LNCaP clone FGC (cell line): ENCODE measurements at regions not wholly inside any gene's neighbourhood (a gene's known extent, or its start where the extent isn't known, plus 50 kb on each side); places are given as distances from the start of the nearest gene placed in this dataset.

ENCODE experiments used
- DNase-seq: peaks from one replicate; pipeline ENCODE4 v3.0.0-alpha.2; 2011; ENCODE audit warnings: low read depth
- H3K4me3 ChIP-seq: 2 replicates; pipeline ENCODE4 v1.5.1; 2011; ENCODE audit warnings: mild to moderate bottlenecking, low read depth, low read length, control low read depth
- TF ChIP-seq, protein P1 (sequence below): IDR thresholded peaks from 2 replicates; pipeline ENCODE4 v1.5.1; 2012; ENCODE audit warnings: mild to moderate bottlenecking; ENCODE audit not compliant: control insufficient read depth, insufficient read depth; ENCODE audit errors: extremely low read depth

DNA sequence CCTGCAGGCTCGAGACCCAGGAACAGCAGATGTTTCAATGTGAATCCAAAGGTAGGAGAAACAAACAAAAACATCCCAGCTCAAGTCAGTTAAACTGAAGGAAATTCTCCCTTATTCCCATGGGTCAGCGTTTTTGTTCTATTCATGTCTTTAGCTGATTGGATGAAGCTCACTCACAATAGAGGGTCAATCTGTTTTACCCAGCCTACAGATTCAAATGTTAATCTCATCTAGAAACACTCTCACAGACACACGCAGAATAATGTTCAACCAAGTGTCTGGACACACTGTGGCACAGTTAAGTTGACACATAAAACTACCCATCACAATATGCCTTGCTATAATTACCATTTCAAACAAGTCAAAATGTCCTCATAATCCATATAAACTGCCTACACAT, 180.6 kb upstream of the CDH8 start:
- no peak for DNase-seq
- TF ChIP-seq, protein P1, sequence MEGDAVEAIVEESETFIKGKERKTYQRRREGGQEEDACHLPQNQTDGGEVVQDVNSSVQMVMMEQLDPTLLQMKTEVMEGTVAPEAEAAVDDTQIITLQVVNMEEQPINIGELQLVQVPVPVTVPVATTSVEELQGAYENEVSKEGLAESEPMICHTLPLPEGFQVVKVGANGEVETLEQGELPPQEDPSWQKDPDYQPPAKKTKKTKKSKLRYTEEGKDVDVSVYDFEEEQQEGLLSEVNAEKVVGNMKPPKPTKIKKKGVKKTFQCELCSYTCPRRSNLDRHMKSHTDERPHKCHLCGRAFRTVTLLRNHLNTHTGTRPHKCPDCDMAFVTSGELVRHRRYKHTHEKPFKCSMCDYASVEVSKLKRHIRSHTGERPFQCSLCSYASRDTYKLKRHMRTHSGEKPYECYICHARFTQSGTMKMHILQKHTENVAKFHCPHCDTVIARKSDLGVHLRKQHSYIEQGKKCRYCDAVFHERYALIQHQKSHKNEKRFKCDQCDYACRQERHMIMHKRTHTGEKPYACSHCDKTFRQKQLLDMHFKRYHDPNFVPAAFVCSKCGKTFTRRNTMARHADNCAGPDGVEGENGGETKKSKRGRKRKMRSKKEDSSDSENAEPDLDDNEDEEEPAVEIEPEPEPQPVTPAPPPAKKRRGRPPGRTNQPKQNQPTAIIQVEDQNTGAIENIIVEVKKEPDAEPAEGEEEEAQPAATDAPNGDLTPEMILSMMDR: no peak

DNA sequence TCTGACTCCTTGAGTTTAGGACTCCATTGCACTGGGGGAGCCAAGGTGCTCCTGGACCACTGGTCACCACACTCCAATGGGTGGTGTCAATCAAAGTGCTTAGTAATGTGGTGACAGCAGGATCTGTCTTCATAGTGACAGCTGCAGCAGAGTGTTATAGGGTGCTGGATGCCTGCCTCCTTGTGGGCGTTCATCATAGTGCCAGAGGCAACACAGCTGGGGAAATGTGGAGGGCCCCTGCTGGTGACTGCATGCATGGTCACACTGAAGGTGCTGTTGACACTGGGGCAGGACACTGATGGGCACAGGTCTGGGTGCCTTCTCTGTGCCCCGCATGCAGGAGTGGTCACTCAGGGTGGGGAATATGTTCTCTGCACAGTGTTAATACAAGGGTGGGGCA, 177.5 kb upstream of the CDH8 start:
- DNase-seq: no peak
- TF ChIP-seq, protein P1: no peak
- no peak overlapping the region for H3K4me3 ChIP-seq

More for the DNA sequence above, 180.6 kb upstream of the CDH8 start:
- H3K4me3 ChIP-seq: no peak overlapping the region

DNA sequence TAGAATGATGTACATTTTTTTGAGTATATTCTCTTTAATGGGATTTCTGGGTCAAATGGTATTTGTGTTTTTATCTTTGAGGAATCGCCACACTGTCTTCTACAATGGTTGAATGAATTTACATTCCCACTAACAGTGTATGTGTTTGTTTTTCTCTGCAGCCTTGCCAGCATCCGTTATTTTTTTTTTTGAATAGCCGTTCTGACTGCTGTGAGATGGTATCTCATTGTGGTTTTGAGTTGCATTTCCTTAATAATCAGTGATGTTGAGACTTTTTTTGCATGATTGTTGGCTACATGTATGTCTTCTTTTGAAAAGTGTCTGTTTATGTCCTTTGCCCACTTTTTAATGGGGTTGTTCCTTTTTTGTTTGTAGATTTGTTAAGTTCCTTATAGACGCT, 172.7 kb upstream of the CDH8 start:
- no peak overlapping the region for H3K4me3 ChIP-seq
- TF ChIP-seq, protein P1: no peak
- DNase-seq: no peak

DNA sequence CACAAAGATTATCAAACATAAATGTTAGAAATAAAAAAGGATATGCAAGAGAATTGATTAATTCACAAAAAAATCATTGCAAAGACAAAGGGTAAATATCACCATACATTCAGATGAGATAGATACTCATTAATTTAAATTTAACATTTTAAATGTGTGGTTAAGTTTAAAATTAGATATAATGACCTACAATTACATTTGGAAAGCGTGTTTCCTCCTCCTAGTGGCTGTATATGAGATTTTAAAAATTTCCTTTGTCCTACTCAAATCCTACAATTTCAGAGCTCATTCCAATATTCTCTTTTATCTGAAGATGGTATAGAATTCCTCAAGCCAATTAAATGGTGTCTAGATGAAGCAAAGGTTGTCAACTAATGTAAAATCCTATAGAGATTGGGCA, 169.2 kb upstream of the CDH8 start:
- DNase-seq: no peak
- TF ChIP-seq, protein P1: no peak
- no peak overlapping the region for H3K4me3 ChIP-seq

DNA sequence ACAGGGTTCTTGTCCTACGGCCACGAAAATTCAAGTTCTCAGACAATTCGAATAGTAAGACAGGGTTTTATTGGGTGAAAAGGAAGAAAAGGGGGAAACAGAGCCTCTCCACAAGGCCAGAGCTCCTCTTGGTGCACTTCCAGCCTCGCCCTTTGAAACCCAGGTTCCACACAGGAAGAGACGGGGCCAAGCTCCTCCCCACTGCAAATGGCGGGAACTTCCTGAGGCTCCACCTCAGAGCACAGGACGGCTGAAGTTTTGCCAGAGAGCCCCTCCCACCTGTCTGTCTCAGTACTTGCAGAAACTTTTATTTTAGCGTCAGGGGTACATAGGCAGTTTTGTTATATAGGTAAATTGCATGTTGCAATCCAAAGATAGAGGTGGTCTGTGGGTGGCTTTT, 165.7 kb upstream of the CDH8 start:
- TF ChIP-seq, protein P1: no peak
- no peak for DNase-seq
- H3K4me3 ChIP-seq: no peak overlapping the region

DNA sequence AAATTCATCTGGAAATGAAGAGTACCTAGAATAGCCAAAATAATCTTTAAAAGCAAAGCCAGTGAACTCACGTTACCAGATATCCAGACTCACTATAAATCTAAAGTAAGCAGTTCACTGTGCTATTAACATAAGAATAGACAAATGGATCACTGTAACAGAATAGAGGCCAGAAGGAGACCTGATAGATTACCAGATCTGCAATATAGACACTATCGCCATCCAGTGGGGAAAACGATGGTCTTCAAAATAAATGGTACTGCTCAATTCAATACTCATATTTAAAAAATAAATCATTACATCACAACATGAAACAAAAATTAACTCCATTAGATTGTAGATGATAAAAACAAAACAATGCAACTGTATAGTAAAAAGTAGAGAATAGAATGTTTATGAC, 158.6 kb upstream of the CDH8 start:
- no peak for DNase-seq
- TF ChIP-seq, protein P1: no peak
- H3K4me3 ChIP-seq: no peak overlapping the region

DNA sequence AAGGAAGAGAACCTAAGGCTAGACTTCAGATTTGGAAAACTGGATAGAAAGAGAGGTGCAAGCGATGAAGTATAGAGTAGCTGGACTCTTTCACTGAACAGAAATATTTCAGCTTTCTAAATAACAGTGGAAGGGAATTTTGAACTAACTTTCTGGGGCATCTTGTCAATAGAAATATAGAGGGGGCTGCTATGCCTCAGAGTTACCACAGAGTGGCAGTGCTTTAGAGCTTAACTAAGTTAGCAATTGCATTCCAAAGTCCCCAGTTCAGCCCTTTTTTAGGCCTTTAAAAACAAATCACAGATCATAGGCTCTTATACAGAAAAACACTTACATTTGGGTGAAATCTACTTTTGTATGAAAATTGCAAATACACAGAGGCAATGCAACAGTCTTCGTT, 154.2 kb upstream of the CDH8 start:
- H3K4me3 ChIP-seq: no peak overlapping the region
- TF ChIP-seq, protein P1: peak; percentile 42
- DNase-seq: no peak
